CD4-positive, CD25-positive, alpha-beta regulatory T cell (primary cell): ENCODE measurements at regions not wholly inside any gene's neighbourhood (a gene's known extent, or its start where the extent isn't known, plus 50 kb on each side); places are given as distances from the start of the nearest gene placed in this dataset.

Source experiments
- ATAC-seq, 2 donors: fragments of 150-1000 bp; cut with Tn5 transposase; one replicate each; pipeline ENCODE4 v1.10.0; 2021; ENCODE audit warnings: low read depth in 2 of 2, moderate number of reproducible peaks in 2 of 2, moderate library complexity in 1 of 2
- DNase-seq, 3 donors: peaks; one replicate each; pipeline versions ENCODE4 v3.0.0 to v3.0.0-alpha.2; 2012 to 2022; ENCODE audit warnings: mixed read lengths in 1 of 3
- H3K27ac ChIP-seq: one replicate; pipeline ENCODE4 v1.7.0; 2013; ENCODE audit warnings: mild to moderate bottlenecking, low read length; ENCODE audit not compliant: insufficient read depth, poor library complexity, severe bottlenecking
- H3K27me3 ChIP-seq: one replicate; pipeline ENCODE4 v1.7.0; 2013; ENCODE audit warnings: low read length; ENCODE audit not compliant: control insufficient read depth, insufficient read depth
- H3K36me3 ChIP-seq: one replicate; pipeline ENCODE4 v1.7.0; 2013; ENCODE audit warnings: mild to moderate bottlenecking, low read length, moderate library complexity; ENCODE audit not compliant: control insufficient read depth, insufficient read depth
- H3K4me1 ChIP-seq: 2 replicates; pipeline ENCODE4 v1.7.0; 2013; ENCODE audit warnings: mild to moderate bottlenecking, low read length; ENCODE audit not compliant: insufficient read depth, control insufficient read depth, poor library complexity, severe bottlenecking
- H3K4me3 ChIP-seq: one replicate; pipeline ENCODE4 v1.7.0; 2013; ENCODE audit warnings: low read depth, mild to moderate bottlenecking, low read length, moderate library complexity
- H3K9me3 ChIP-seq, 2 experiments: 1 replicate in 1 of 2; 2 replicates in 1 of 2; pipeline ENCODE4 v1.7.0; 2013; ENCODE audit warnings: low read length in 2 of 2, mild to moderate bottlenecking in 1 of 2, moderate library complexity in 1 of 2; ENCODE audit not compliant: control insufficient read depth in 2 of 2
- H3K27ac Mint-ChIP-seq, 3 donors: one replicate each; pipeline ENCODE4 v1.8.0; 2020 to 2022; ENCODE audit warnings: mild to moderate bottlenecking in 3 of 3, mixed read lengths in 3 of 3, moderate library complexity in 2 of 3
- H3K27me3 Mint-ChIP-seq: one replicate; pipeline ENCODE4 v1.8.0; 2022; ENCODE audit warnings: mild to moderate bottlenecking, mixed read lengths
- H3K36me3 Mint-ChIP-seq: one replicate; pipeline ENCODE4 v1.8.0; 2020; ENCODE audit warnings: mixed read lengths
- H3K4me1 Mint-ChIP-seq, 4 donors: one replicate each; pipeline ENCODE4 v1.8.0; 2020 to 2022; ENCODE audit warnings: mixed read lengths in 4 of 4, mild to moderate bottlenecking in 1 of 4
- H3K4me3 Mint-ChIP-seq, 4 donors: one replicate each; pipeline ENCODE4 v1.8.0; 2020 to 2022; ENCODE audit warnings: mild to moderate bottlenecking in 4 of 4, mixed read lengths in 4 of 4, moderate library complexity in 3 of 4
- H3K9me3 Mint-ChIP-seq, 7 donors: one replicate each; pipeline ENCODE4 v1.8.0; 2020 to 2022; ENCODE audit warnings: mixed read lengths in 7 of 7, mild to moderate bottlenecking in 3 of 7, moderate library complexity in 2 of 7

DNA sequence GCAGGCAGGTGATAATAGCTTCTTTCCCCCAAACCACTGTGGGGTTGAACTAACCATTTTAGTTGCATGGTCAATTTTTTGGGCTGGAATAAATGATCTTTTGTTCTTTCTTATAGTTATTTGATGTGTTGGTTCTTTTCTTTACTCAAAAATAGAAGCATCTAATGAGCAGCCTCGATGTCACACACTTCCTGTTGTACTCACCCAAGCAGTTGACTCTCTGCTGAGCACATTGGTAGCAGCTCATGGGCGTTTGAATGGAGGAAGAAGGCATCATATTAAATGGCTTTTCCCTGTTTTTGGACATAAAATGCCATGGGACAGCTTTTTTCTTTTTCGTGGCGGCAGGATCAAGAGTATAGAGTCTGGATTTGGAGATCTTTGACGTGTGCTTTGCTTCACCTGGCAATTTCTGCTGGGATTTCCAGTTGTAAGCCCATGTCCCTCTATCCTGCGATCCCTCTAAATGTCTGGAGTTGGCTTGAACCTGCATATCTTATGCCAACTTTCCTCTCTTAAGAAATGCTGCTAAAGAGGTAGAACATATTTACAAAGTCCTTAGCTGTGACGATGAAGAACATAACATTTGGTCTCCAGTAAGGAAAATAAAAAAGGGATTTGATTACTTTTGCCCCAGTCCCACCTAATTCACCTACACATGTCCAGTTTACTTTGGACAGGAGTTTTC, 268.3 kb downstream of the PRL start:
- H3K4me1 ChIP-seq, result no peaks in the 10 kb centered on the region
- DNase-seq (no peak), ATAC-seq (no peak)
- no peak overlapping the region for H3K27ac Mint-ChIP-seq
- H3K36me3 ChIP-seq, result no peaks in the 10 kb centered on the region
- H3K4me3 Mint-ChIP-seq, result no peak overlapping the region
- H3K9me3 Mint-ChIP-seq, result peaks cover 0 to 4% (median 0%) of the 10 kb centered on the region in 7 donors
- no peak overlapping the region for H3K4me3 ChIP-seq
- no peak overlapping the region for H3K27ac ChIP-seq
- H3K36me3 Mint-ChIP-seq, result no peaks in the 10 kb centered on the region
- H3K4me1 Mint-ChIP-seq, result peaks cover 0 to 6% (median 0%) of the 10 kb centered on the region in 4 donors
- H3K27me3 ChIP-seq, result no peaks in the 10 kb centered on the region
- H3K9me3 ChIP-seq, result no peaks in the 10 kb centered on the region
- H3K27me3 Mint-ChIP-seq, result no peaks in the 10 kb centered on the region

DNA sequence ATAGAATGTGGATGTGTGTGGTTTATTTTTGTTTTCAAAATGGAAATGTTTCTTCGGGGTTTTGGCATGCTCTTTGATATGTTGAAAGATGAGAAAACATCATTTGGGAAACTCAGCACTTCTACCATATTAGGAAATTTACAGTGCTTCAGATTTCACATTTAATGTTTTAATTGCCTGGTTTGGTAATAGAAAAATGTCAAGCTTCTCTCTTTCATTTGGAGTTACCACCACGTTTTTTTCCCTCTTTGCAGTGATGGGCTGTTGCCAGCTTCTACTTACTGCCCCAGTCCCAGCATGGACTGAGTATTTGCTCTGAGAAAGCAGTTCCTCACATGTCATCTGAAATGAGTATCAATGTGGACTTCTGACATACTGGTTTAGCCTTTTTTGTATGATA, 267.7 kb downstream of the PRL start:
- H3K4me1 Mint-ChIP-seq, result peaks cover 0 to 4% (median 0%) of the 10 kb centered on the region in 4 donors
- no peaks in the 10 kb centered on the region for H3K9me3 ChIP-seq
- no peaks in the 10 kb centered on the region for H3K4me1 ChIP-seq
- H3K36me3 Mint-ChIP-seq, result no peaks in the 10 kb centered on the region
- no peak overlapping the region for H3K4me3 ChIP-seq
- H3K9me3 Mint-ChIP-seq, result peaks cover 0 to 3% (median 0%) of the 10 kb centered on the region in 7 donors
- no peak overlapping the region for H3K4me3 Mint-ChIP-seq
- DNase-seq (no peak), ATAC-seq (no peak)
- no peaks in the 10 kb centered on the region for H3K27me3 Mint-ChIP-seq
- H3K27ac Mint-ChIP-seq, result no peak overlapping the region
- H3K27me3 ChIP-seq, result no peaks in the 10 kb centered on the region
- H3K36me3 ChIP-seq, result no peaks in the 10 kb centered on the region
- H3K27ac ChIP-seq, result no peak overlapping the region

DNA sequence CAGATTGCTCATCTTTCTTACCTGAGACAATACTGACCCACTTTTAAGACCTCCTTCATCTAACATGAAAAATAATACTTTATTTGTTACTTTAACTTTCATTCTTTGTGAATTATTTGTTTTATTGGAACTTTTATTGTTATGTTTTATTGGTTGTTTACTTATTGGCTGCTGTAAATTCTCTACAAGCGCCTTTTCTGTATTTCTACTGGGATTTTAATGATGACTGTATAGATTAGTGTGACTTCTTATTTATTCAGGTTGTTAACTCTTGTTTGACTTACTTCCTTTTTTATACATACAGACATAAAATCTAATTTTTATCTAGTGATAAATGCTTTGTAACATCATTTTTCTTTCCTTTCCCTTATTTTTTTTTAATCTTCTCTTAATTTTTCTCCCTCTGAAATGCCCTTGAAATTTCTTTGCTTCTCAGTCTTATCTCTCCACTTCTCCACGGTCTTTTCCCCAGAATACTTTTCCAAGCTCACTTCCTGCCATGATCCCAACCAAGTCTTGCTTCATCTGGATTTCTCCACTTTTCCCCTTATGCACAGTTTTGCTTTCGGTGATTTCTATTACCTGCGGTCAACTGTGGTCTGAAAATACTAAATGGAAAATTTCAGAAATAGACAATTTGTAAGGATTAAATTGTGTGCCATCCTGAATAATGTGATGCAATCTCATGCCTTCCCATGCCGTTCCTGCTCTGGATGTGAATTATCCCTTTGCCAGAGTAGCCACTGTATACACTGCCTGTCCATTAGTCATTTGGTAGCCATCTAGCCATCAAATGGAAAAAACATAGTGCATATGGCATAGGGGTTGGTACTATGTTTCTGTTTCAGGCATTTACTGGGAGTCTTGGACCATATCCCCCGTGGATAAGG, 265.9 kb downstream of the PRL start:
- Mint-ChIP-seq H3K4me1 (peaks cover 0 to 4% (median 0%) of the 10 kb centered on the region in 4 donors), H3K27ac (no peak overlapping the region), H3K4me3 (no peak overlapping the region), H3K27me3 (no peaks in the 10 kb centered on the region), H3K9me3 (peaks cover 0 to 3% (median 0%) of the 10 kb centered on the region in 7 donors), H3K36me3 (no peaks in the 10 kb centered on the region)
- no peaks in the 10 kb centered on the region for H3K4me1 ChIP-seq
- DNase-seq (no peak), ATAC-seq (no peak)
- no peak overlapping the region for H3K4me3 ChIP-seq
- no peak overlapping the region for H3K27ac ChIP-seq
- no peaks in the 10 kb centered on the region for H3K36me3 ChIP-seq
- no peaks in the 10 kb centered on the region for H3K9me3 ChIP-seq
- H3K27me3 ChIP-seq, result no peaks in the 10 kb centered on the region

DNA sequence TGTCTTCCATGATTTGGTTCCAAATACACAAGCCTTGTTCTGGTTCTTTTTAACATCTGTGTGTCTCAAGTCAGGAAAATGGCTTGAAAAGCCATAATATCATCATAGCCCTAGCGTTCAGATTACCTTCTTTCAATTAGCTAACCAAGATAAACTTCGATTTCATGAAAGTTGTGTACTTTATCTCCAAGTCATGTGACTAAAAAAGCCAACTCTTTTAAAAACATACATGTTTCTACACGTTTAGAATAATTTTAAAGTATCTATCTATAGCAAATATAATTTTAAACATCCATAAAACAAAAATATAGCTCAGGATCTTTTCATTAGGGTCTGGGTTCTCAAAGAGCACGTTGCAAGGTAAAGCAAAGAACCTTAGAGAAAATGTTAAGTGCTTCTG, 261.1 kb downstream of the PRL start:
- Histone ChIP-seq H3K4me1 (no peaks in the 10 kb centered on the region), H3K36me3 (no peaks in the 10 kb centered on the region), H3K4me3 (no peak overlapping the region), H3K27ac (no peak overlapping the region), H3K27me3 (no peaks in the 10 kb centered on the region), H3K9me3 (peaks cover 0 to 3% of the 10 kb centered on the region in 2 experiments)
- Mint-ChIP-seq H3K27me3 (no peaks in the 10 kb centered on the region), H3K9me3 (peaks cover 0 to 10% (median 4%) of the 10 kb centered on the region in 7 donors), H3K4me1 (no peaks in the 10 kb centered on the region), H3K4me3 (no peak overlapping the region), H3K36me3 (no peaks in the 10 kb centered on the region), H3K27ac (no peak overlapping the region)
- DNase-seq (no peak), ATAC-seq (no peak)

DNA sequence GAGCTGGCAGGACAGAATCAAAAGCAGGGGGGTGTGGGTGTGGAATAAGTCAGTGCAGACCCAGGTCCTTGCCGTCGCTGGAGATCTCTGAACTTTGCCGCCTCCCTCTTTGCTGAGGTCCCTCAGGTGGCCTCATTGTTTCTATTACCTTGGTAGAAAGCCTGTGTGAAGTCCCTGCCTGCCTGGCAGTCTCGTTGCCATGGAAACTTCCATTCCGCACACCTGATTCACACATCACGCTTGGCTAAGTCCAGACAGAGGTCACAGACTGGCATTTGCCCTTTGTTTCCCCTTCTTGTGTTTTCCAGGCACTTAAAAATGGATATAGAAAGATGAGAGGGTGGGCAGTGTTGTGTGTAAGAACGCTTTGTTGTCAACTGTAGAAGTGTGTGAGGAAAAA, 260.6 kb downstream of the PRL start:
- H3K9me3 Mint-ChIP-seq, result peaks cover 0 to 10% (median 4%) of the 10 kb centered on the region in 7 donors
- H3K27ac Mint-ChIP-seq, result no peak overlapping the region
- Histone ChIP-seq H3K27me3 (no peaks in the 10 kb centered on the region), H3K27ac (no peak overlapping the region), H3K4me3 (no peak overlapping the region), H3K36me3 (no peaks in the 10 kb centered on the region), H3K4me1 (no peaks in the 10 kb centered on the region), H3K9me3 (peaks cover 0 to 3% of the 10 kb centered on the region in 2 experiments)
- no peaks in the 10 kb centered on the region for H3K36me3 Mint-ChIP-seq
- no peak for DNase-seq
- no peak for ATAC-seq
- H3K27me3 Mint-ChIP-seq, result no peaks in the 10 kb centered on the region
- no peak overlapping the region for H3K4me3 Mint-ChIP-seq
- no peaks in the 10 kb centered on the region for H3K4me1 Mint-ChIP-seq

DNA sequence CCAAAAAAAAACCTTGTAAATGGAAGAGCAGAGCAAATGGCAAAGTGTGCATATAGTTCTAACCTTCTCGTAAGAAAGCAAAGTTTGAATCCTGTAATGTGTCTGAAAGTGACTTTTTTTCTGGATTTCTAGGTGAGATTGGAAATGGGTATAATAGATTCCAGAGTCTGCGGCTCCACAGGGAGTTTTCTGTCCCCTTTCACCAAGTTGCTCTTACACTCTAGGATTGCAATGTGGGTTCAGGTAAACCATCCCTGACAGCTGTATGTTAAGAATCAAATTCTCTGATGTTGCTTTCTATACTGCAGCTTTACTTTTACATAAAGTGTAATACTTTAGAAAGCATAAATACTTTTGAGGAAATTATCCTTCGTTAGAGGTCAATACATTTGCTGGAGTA, 260.1 kb downstream of the PRL start:
- ATAC-seq, result no peak

DNA sequence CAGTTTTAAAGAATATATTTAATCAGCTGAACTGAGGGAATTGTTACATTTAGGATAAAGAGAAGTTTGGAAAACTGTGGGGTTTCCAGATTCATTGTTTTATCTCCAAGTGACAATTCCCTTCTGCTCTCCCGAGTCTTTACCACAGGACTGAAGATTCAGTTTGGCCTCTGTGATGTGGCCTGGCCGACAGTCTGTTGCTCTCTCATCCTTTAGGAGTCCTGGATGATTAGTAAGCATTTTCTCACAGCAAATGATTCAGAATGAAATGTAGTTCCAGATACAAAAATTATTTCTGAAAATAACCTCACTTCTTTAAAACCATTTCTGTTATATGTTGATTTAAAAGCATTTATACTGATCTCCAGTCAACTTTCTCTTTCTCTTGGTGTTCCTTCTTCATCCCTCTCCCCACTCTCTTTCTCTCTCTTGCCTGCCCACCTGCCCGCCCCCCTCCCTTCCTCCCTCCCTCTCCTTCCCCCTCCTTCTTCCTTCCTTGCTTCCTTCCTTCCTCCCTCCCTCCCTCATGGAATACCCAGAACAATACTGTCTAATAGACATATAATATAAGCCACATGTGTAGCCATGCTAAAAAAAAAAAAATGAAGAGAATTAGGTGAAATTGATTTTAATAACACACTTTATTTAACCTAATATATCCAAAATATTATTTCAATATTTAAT, 254.9 kb downstream of the PRL start:
- no peaks in the 10 kb centered on the region for H3K27me3 ChIP-seq
- Mint-ChIP-seq H3K4me1 (no peaks in the 10 kb centered on the region), H3K9me3 (peaks cover 0 to 10% (median 3%) of the 10 kb centered on the region in 7 donors), H3K27me3 (no peaks in the 10 kb centered on the region), H3K36me3 (no peaks in the 10 kb centered on the region), H3K27ac (no peak overlapping the region), H3K4me3 (no peak overlapping the region)
- no peaks in the 10 kb centered on the region for H3K36me3 ChIP-seq
- no peak for ATAC-seq
- H3K27ac ChIP-seq, result no peak overlapping the region
- no peak overlapping the region for H3K4me3 ChIP-seq
- H3K9me3 ChIP-seq, result peaks cover 0 to 3% of the 10 kb centered on the region in 2 experiments
- no peak for DNase-seq
- H3K4me1 ChIP-seq, result no peaks in the 10 kb centered on the region

More for the DNA sequence above, 260.1 kb downstream of the PRL start:
- Mint-ChIP-seq H3K27me3 (no peaks in the 10 kb centered on the region), H3K9me3 (peaks cover 0 to 10% (median 4%) of the 10 kb centered on the region in 7 donors), H3K4me1 (no peaks in the 10 kb centered on the region), H3K36me3 (no peaks in the 10 kb centered on the region), H3K27ac (no peak overlapping the region), H3K4me3 (no peak overlapping the region)
- no peak overlapping the region for H3K27ac ChIP-seq
- peaks cover 0 to 3% of the 10 kb centered on the region in 2 experiments for H3K9me3 ChIP-seq
- H3K36me3 ChIP-seq, result no peaks in the 10 kb centered on the region
- no peaks in the 10 kb centered on the region for H3K4me1 ChIP-seq
- no peak for DNase-seq
- H3K4me3 ChIP-seq, result no peak overlapping the region
- H3K27me3 ChIP-seq, result no peaks in the 10 kb centered on the region
